Uterus (tissue), 3 donors: ENCODE measurements at regions not wholly inside any gene's neighbourhood (a gene's known extent, or its start where the extent isn't known, plus 50 kb on each side); places are given as distances from the start of the nearest gene placed in this dataset.

Experiments
- DNase-seq, 2 donors: peaks; one replicate each; pipeline ENCODE4 v3.0.0-alpha.2; 2019 to 2020
- H3K27ac ChIP-seq, 2 donors: fragments of 200-600 bp; sonication (generic); 1 replicate in 1 of 2; 2 replicates in 1 of 2; pipeline ENCODE4 v1.5.1; 2016 to 2018
- H3K27me3 ChIP-seq, 2 donors: fragments of 200-600 bp; sonication (generic); one replicate each; pipeline ENCODE4 v1.5.1; 2018 to 2019; ENCODE audit warnings: control low read depth in 1 of 2
- H3K36me3 ChIP-seq, 2 donors: fragments of 200-600 bp; sonication (generic); one replicate each; pipeline ENCODE4 v1.5.1; 2019; ENCODE audit warnings: control low read depth in 1 of 2
- H3K4me1 ChIP-seq, 2 donors: fragments of 200-600 bp; sonication (generic); one replicate each; pipeline ENCODE4 v1.5.1; 2018 to 2019; ENCODE audit warnings: control low read depth in 1 of 2
- H3K4me3 ChIP-seq, 2 donors: fragments of 200-600 bp; sonication (generic); 1 replicate in 1 of 2; 2 replicates in 1 of 2; pipeline ENCODE4 v1.5.1; 2018 to 2019; ENCODE audit warnings: mild to moderate bottlenecking in 1 of 2
- H3K9me3 ChIP-seq, 2 donors: fragments of 200-600 bp; sonication (generic); one replicate each; pipeline ENCODE4 v1.5.1; 2019; ENCODE audit warnings: control low read depth in 1 of 2
- CTCF ChIP-seq, 4 experiments: fragments of 200-600 bp in 2 of 4; fragments of 450-650 bp in 2 of 4; sonication (generic) in 2 of 4; IDR thresholded peaks; one replicate each; pipeline ENCODE4 v1.5.1; 2016 to 2019; ENCODE audit warnings: antibody characterized with exemption in 4 of 4, mild to moderate bottlenecking in 2 of 4, moderate library complexity in 1 of 4
- POLR2A ChIP-seq, 2 donors: fragments of 450-650 bp; IDR thresholded peaks; one replicate each; pipeline ENCODE4 v1.6.1; 2016; ENCODE audit warnings: antibody characterized with exemption in 2 of 2, mild to moderate bottlenecking in 1 of 2, moderate library complexity in 1 of 2
- intact Hi-C: fragments of 100-400 bp; cut with DNase I; formaldehyde crosslinking; loops from one replicate; pipeline ENCODE4 v1.15.1; 2023; ENCODE audit warnings: low total_unique reads
- donor health status: DM: yes; HTN: yes; CAD: no.

GRCh38 chr12:24361877-24362580 is 412.6 kb upstream of the SOX5 start:
- H3K36me3 ChIP-seq, result no peaks in the 10 kb centered on the region
- TF ChIP-seq POLR2A (IDR thresholded peaks at IDR 0.05) (no peak), CTCF (IDR thresholded peaks at IDR 0.05) (no peak)
- H3K4me3 ChIP-seq, result no peak overlapping the region
- no peak overlapping the region for H3K27ac ChIP-seq
- intact Hi-C loops, result no loop called here
- H3K27me3 ChIP-seq, result no peaks in the 10 kb centered on the region
- no peak for DNase-seq
- peaks cover 0 to 6% of the 10 kb centered on the region in 2 donors for H3K4me1 ChIP-seq
- no peaks in the 10 kb centered on the region for H3K9me3 ChIP-seq

GRCh38 chr12:24360907-24361306 is 411.4 kb upstream of the SOX5 start:
- H3K4me3 ChIP-seq, result no peak overlapping the region
- H3K9me3 ChIP-seq, result no peaks in the 10 kb centered on the region
- intact Hi-C loops, result no loop called here
- TF ChIP-seq CTCF (IDR thresholded peaks at IDR 0.05) (no peak), POLR2A (IDR thresholded peaks at IDR 0.05) (no peak)
- DNase-seq, result no peak
- no peaks in the 10 kb centered on the region for H3K27me3 ChIP-seq
- H3K4me1 ChIP-seq, result peaks cover 0 to 6% of the 10 kb centered on the region in 2 donors
- no peaks in the 10 kb centered on the region for H3K36me3 ChIP-seq
- no peak overlapping the region for H3K27ac ChIP-seq

- Histone ChIP-seq H3K9me3 (no peaks in the 10 kb centered on the region), H3K27ac (no peak overlapping the region), H3K36me3 (no peaks in the 10 kb centered on the region), H3K27me3 (no peaks in the 10 kb centered on the region), H3K4me3 (no peak overlapping the region), H3K4me1 (peaks cover 0 to 6% of the 10 kb centered on the region in 2 donors)
- no peak for DNase-seq
- intact Hi-C loops, result no loop called here
- no peak for TF ChIP-seq POLR2A (IDR thresholded peaks at IDR 0.05)
- no peak for TF ChIP-seq CTCF (IDR thresholded peaks at IDR 0.05)
Observed at GRCh38 chr12:24360461-24360860, 411.0 kb upstream of the SOX5 start.

GRCh38 chr12:24360057-24360456 is 410.6 kb upstream of the SOX5 start:
- H3K27ac ChIP-seq, result no peak overlapping the region
- H3K27me3 ChIP-seq, result no peaks in the 10 kb centered on the region
- no peak overlapping the region for H3K4me3 ChIP-seq
- no peak for DNase-seq
- no peaks in the 10 kb centered on the region for H3K9me3 ChIP-seq
- intact Hi-C loops, result no loop called here
- peaks cover 0 to 6% of the 10 kb centered on the region in 2 donors for H3K4me1 ChIP-seq
- H3K36me3 ChIP-seq, result no peaks in the 10 kb centered on the region
- TF ChIP-seq CTCF (IDR thresholded peaks at IDR 0.05), result no peak

- intact Hi-C loops, result no loop called here
- H3K9me3 ChIP-seq, result no peaks in the 10 kb centered on the region
- H3K4me3 ChIP-seq, result no peak overlapping the region
- DNase-seq, result no peak
- no peaks in the 10 kb centered on the region for H3K36me3 ChIP-seq
- H3K27ac ChIP-seq, result no peak overlapping the region
- TF ChIP-seq POLR2A (IDR thresholded peaks at IDR 0.05), result no peak
- TF ChIP-seq CTCF (IDR thresholded peaks at IDR 0.05), result no peak
- no peaks in the 10 kb centered on the region for H3K27me3 ChIP-seq
- peaks cover 0 to 6% of the 10 kb centered on the region in 2 donors for H3K4me1 ChIP-seq
Observed at GRCh38 chr12:24359418-24359817, 409.9 kb upstream of the SOX5 start.
